ENCODE measurements at regions not wholly inside any gene's neighbourhood (a gene's known extent, or its start where the extent isn't known, plus 50 kb on each side); places are given as distances from the start of the nearest gene placed in this dataset.

DNA sequence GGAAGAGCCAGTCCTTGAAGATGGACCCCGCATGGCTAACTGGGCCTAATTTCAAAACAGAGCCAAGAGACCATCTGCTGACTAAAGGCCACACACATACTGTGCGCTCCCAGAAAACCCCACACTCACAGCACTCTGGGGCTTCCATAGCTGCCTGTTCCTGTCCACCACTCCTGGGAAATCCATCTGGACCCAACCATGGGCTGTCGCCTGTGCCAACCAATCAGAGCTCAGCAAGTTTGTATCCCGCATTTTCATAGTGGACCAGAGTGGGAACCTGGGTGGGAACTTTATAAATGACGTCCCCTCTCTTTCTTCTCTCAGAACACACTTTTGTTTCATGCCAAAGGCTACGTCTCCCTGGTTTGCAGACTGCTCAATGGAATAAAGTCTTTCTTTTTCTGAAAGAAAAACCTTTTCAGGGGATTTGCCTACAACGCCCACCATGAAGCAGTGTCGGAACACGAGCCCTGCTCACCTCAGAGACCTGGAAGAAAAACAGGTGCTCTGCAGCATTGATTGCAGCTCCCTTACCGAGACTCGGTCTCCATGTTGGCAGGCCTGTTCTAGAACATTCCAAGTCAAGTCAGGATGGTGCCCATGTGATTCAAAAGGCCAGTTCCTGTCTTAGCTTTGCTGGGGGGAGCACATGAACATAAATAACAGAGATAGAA lies 137.2 kb upstream of the GPC1 start:
- Mint-ChIP-seq H3K36me3 (no peaks in the 10 kb centered on the region), H3K27ac (no peak overlapping the region), H3K4me1 (no peaks in the 10 kb centered on the region), H3K27me3 (no peaks in the 10 kb centered on the region), H3K9me3 (no peaks in the 10 kb centered on the region), H3K4me3 (no peak overlapping the region)

DNA sequence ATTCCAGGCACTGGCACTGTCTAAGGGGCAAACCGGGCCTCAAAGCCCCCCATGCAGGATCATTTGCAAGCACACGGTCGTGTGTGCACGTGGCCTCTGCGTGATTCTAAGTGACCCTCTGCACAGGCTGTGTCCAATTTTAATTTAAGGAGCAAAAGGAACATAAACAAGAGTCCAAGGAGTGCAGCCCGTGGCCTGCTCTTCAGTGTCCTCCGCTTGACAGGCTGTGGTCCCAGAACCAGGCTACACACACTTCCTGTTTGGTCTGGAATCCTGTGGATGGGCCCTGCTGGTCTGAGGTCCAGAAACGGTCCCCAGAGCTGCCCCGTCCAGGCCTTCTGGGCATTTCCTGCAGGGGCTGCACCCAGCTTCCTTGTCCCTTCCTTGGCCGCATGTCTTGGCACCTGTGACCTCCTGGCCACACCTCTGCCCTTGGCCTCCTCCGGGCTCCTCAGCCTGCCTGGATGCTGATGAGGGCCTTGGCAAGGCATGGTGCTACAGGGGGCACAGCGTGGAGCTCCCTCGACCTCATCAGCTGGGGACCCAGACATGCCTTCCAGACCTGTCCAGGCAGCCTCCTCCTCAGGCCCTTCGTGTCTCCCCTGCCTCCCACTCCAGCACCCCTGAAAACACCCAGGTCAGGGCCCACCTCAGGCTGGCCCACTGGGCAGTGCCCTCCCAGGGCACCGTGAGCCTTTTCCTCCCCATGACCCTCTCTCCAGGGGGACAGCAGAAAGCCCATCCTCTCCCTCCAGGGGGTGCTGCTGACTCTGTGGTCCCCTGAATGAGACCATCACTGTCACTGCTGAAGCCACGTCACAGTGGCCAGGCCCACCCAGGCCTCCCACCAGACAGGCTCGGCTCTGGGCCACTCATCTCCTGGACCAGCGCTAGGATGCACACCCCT lies 136.4 kb upstream of the GPC1 start:
- no peaks in the 10 kb centered on the region for H3K4me1 Mint-ChIP-seq
- no peak overlapping the region for H3K4me3 Mint-ChIP-seq
- H3K36me3 Mint-ChIP-seq, result no peaks in the 10 kb centered on the region
- H3K9me3 Mint-ChIP-seq, result no peaks in the 10 kb centered on the region
- H3K27ac Mint-ChIP-seq, result no peak overlapping the region
- peaks cover 4% of the 10 kb centered on the region for H3K27me3 Mint-ChIP-seq

DNA sequence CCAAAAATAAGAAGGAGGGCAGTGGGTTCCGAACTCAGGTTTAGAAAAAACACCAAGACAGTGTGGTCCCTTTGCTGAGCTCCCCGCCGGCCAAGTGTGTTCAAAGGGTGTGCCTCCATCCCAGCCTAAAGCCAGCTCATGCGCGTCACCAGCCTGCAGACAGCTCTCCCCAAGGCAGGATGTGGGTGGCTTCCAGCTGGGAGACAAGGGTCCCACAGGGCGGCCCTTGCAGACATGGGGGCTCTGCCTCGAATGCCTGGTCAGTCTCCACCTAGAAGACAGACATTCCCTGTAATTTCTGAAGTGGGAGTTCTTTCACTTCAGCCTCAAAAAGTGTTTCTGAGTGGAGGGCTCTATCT lies 135.8 kb upstream of the GPC1 start:
- Mint-ChIP-seq H3K4me3 (no peak overlapping the region), H3K9me3 (no peaks in the 10 kb centered on the region), H3K4me1 (no peaks in the 10 kb centered on the region), H3K36me3 (no peaks in the 10 kb centered on the region), H3K27me3 (peaks cover 4% of the 10 kb centered on the region), H3K27ac (no peak overlapping the region)

DNA sequence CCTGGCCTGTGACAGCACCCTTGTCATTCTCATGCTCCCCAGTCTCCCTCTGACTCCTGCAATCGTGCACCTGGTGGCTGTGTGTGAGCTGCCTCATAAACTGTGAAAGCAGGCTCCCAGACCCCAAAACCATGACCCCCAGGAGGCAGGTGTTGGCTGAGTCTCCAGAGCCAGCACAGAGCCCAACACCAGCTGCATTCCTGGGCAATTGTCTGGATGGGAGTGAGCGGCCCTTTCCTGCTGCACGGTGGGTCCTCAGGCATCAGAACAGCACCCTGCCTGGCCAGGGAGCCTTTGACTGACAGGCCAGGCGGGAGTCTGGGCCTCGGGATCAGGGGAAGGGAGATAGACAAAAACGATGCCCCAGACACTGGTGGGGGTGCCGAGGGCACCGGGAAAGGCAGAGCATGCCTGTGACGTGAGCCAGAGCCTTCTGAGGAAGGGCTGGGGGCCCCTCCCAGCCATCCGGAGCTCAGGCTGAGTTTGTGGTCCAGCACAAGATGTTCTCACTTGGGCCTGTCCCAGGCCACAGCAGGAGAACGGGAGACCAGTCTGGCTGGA lies 135.1 kb upstream of the GPC1 start:
- Mint-ChIP-seq H3K4me3 (no peak overlapping the region), H3K36me3 (no peaks in the 10 kb centered on the region), H3K27ac (no peak overlapping the region), H3K27me3 (peaks cover 4% of the 10 kb centered on the region), H3K9me3 (no peaks in the 10 kb centered on the region), H3K4me1 (no peaks in the 10 kb centered on the region)

DNA sequence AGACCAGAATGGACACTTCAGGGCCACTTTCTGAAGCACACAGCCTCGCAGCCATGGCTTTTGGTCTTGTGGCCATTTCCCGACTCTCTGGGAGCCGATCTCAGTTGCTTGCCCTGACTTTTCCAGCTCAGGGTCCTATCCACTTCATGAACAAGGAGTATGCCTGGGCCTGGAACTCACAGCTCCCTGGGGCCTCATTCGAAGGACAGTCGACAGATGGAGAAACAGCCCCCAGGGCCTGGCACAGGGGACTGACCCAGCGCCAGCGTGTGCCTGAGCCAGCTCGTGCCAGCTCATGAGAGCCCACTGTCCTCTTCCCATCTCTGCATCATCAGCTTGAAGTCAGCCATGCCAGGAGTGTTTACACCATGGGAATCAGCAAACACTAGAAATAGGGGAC lies 134.6 kb upstream of the GPC1 start:
- Mint-ChIP-seq H3K27ac (no peak overlapping the region), H3K4me3 (no peak overlapping the region), H3K4me1 (no peaks in the 10 kb centered on the region), H3K27me3 (peaks cover 4% of the 10 kb centered on the region), H3K36me3 (no peaks in the 10 kb centered on the region), H3K9me3 (no peaks in the 10 kb centered on the region)

DNA sequence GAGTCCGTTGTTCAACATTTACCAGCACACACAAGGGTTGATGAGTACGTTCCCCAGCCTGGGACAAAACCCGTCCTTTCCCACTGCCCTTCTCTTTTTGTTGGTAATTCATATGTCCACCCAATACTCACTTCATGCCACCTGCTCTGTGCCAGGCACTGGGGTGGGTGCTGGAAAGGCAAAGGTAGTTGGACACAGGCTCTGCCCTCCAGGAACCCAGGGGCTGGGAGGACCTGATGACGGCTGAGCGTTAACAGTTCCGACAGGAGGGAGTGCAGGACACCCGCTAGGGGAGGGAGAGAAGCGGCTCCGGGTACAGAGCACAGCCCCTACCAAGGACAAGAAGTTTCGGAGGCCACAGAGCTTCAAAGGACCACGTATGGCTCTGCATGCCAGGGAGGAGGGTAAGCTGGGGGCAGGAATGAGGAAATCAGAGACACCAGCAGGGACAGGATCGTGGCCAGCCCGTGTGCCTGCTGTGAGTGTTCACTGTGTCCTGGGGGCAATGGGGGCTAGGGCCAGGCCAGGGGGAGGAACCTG lies 134.1 kb upstream of the GPC1 start:
- Mint-ChIP-seq H3K27me3 (peaks cover 4% of the 10 kb centered on the region), H3K4me1 (no peaks in the 10 kb centered on the region), H3K36me3 (no peaks in the 10 kb centered on the region), H3K27ac (no peak overlapping the region), H3K9me3 (no peaks in the 10 kb centered on the region), H3K4me3 (no peak overlapping the region)

DNA sequence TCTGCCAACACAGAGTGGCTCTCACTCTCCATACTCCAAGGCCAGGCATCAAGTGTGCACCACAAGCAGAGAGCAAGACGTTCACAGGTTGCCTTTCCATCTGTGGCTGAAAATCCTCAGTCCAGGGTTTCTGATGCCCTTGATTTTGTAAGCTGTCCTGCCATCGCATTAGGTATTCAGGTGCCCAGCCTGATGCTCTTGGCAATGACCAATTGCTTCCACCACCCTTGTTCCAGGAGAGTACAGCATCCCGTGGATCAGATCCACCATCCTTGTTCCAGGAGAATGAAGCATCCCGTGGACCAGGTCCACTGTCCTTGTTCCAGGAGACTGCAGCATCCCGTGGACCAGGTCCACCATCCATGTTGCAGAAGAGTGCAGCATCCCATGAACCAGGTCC lies 133.4 kb upstream of the GPC1 start:
- H3K9me3 Mint-ChIP-seq, result no peaks in the 10 kb centered on the region
- H3K27ac Mint-ChIP-seq, result no peak overlapping the region
- no peaks in the 10 kb centered on the region for H3K36me3 Mint-ChIP-seq
- H3K4me1 Mint-ChIP-seq, result no peaks in the 10 kb centered on the region
- no peak overlapping the region for H3K4me3 Mint-ChIP-seq
- peaks cover 4% of the 10 kb centered on the region for H3K27me3 Mint-ChIP-seq

DNA sequence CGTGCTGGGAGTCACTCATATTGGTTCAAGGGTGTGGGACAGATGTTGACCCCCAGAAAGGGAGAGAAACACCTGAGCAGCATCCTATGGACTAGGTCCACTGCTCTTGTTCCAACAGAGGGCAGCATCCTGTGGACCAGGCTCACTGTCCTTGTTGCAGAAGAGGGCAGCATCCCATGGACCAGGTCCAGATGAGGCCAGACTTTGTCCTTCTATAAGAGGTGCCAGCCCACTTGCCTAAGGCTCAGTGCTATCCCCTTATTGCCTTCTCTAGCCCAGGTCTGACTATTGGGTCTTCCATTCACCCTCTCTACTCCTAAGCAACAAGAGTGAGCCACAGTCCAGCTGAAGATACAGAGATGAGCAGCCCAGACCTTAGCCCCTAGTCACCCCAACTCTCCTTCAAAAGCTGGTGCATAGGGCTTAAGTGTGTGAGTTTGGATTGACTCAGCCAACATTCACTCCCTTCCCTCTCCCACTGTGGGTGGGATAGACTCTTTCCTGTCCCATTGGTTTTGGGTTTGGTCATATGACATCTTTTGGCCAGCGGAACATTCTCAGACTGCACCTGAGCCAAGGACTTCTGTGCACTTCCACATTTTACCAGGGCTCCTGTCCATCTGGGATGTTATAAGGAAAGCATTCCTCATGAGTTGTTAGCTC lies 132.4 kb upstream of the GPC1 start:
- no peaks in the 10 kb centered on the region for H3K4me1 Mint-ChIP-seq
- H3K9me3 Mint-ChIP-seq, result no peaks in the 10 kb centered on the region
- H3K27me3 Mint-ChIP-seq, result peaks cover 4% of the 10 kb centered on the region
- H3K27ac Mint-ChIP-seq, result no peak overlapping the region
- no peak overlapping the region for H3K4me3 Mint-ChIP-seq
- H3K36me3 Mint-ChIP-seq, result no peaks in the 10 kb centered on the region

DNA sequence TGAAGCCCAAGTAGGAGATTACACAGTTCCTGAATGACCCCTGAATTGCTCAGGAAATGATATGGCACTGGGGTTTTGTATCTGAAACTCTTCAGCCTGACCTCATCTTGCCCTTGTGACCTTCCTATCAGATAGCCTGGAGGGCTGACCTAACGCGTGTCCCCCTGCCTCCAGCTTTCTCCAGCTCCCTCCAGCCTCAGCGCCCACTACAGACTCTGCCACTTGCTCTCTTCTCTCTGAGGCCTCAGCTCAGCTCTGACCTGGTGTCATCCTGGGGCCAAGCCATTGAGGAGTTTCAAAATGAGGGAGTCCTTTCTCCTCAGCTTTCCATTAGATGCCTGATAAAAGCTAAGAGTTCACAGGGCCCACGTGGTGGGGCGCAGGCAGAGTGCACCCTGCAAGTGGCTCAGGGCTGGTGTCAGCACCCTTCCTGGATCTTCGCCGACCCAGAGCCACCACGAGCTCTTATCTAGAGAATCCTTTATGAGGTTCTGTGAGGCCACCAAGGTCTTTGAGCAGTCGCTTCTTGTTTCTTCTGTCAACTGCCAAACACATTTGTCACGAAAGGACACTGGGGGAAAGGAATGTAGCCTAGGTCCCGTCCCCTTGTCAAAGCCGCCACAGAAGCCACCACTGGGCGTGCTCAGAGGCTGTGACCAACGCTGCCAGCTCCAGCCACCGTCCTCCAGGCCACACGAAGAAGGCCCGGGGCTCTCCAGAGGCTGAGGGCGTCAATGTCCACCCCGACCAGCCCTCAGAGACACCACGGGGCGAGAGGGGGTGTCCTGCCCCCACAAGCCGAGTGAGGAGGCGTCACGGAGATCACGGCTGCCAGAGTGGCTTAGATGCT lies 131.3 kb upstream of the GPC1 start:
- Mint-ChIP-seq H3K9me3 (no peaks in the 10 kb centered on the region), H3K4me3 (no peak overlapping the region), H3K4me1 (no peaks in the 10 kb centered on the region), H3K27me3 (peaks cover 4% of the 10 kb centered on the region), H3K27ac (no peak overlapping the region), H3K36me3 (no peaks in the 10 kb centered on the region)

DNA sequence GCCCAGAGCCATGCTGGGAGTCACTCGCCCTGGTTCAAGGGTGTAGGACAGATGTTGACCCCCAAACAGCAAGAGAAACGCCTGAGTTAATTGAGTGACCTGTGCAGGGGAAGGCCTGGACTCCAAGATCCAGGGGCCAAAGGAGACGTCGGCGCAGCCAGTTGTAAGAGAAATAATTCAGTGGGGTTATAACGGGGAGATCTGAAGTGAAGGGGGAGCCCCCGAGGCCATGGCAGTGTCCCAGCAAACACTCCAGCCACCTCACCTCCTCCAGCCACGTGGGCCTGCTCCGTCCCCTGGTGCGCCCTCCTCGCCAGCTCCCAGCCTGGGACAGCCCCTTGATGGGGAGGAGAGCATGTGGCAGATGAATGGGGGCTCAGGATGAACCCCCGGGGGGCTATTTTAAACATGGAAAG lies 130.7 kb upstream of the GPC1 start:
- no peaks in the 10 kb centered on the region for H3K4me1 Mint-ChIP-seq
- H3K9me3 Mint-ChIP-seq, result no peaks in the 10 kb centered on the region
- no peak overlapping the region for H3K4me3 Mint-ChIP-seq
- no peak overlapping the region for H3K27ac Mint-ChIP-seq
- peaks cover 4% of the 10 kb centered on the region for H3K27me3 Mint-ChIP-seq
- H3K36me3 Mint-ChIP-seq, result no peaks in the 10 kb centered on the region

DNA sequence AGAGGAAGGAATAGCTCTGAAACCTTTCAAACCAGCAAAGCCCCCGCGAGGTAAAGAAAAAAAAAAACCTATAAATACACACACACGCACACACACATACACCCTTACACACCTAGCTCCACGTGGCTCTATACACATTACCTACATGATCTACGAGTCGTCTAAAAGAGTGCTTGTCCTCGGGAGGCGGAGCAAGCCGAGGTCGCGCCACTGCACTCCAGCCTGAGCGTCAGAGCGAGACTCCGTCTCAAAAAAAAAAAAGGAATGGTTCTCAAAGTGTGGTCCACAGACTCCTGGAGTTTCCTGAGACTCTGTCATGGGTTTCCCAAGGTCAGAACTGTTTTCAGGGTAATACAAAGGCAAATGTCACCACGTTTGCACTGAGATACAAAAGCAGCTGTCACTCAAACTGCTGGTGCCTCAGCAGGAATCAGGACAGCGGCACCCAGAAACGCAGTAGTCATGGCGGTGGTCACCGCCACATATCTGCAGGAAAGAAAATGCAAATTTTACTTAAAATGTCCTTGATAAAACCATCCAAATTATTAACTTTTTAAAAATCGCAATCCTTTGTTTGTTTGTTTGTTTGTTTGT lies 130.0 kb upstream of the GPC1 start:
- peaks cover 4% of the 10 kb centered on the region for H3K27me3 Mint-ChIP-seq
- H3K9me3 Mint-ChIP-seq, result no peaks in the 10 kb centered on the region
- no peaks in the 10 kb centered on the region for H3K4me1 Mint-ChIP-seq
- H3K27ac Mint-ChIP-seq, result no peak overlapping the region
- no peaks in the 10 kb centered on the region for H3K36me3 Mint-ChIP-seq
- no peak overlapping the region for H3K4me3 Mint-ChIP-seq

DNA sequence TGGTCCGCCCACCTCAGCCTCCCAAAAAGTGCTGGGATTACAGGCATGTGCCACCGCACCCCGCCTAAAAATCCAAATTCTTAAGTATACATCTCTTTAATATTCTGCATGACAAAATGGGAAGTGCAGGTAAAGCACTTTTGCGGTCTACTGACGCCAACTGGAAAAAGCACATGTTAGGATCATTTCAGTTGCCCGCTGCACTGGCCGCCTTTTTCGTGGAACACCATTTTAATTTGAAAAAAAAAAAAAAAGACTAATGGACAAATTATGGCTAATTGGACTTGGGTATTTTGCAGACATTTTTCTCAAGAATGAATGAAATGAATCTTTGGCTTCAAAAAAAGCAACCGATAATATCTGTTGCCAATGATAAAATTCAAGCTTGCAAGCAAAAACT lies 129.3 kb upstream of the GPC1 start:
- no peak overlapping the region for H3K4me3 Mint-ChIP-seq
- no peaks in the 10 kb centered on the region for H3K4me1 Mint-ChIP-seq
- no peaks in the 10 kb centered on the region for H3K9me3 Mint-ChIP-seq
- H3K27ac Mint-ChIP-seq, result no peak overlapping the region
- peaks cover 4% of the 10 kb centered on the region for H3K27me3 Mint-ChIP-seq
- no peaks in the 10 kb centered on the region for H3K36me3 Mint-ChIP-seq

DNA sequence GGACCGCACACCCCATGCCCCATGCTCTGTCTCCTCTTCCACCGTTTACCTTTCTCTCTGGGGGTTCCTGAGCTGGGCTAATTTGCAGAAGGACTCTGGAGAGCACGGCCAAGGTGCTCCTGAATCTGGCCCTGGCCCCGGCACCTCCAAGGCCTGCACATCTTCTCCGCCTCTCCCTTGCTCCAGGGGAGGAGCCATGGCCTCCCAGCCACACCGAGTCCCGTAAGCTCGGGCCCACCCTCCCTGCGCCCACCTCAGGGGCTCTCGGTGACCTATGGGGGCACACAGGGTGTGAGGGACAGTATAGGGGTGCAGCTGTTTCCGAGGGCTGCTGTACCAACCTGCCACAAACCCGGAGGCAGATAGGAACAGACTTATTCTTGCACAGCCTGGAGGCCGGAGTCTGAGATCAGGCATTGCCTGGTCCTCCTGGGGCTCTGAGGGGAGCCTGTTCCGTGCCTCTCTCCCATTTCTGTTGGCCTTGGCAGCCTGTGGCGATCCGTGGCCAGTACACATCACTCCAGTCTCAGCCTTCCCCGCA lies 127.3 kb upstream of the GPC1 start:
- Mint-ChIP-seq H3K4me1 (no peaks in the 10 kb centered on the region), H3K27me3 (peaks cover 4% of the 10 kb centered on the region), H3K27ac (no peak overlapping the region), H3K9me3 (no peaks in the 10 kb centered on the region), H3K36me3 (no peaks in the 10 kb centered on the region), H3K4me3 (no peak overlapping the region)

DNA sequence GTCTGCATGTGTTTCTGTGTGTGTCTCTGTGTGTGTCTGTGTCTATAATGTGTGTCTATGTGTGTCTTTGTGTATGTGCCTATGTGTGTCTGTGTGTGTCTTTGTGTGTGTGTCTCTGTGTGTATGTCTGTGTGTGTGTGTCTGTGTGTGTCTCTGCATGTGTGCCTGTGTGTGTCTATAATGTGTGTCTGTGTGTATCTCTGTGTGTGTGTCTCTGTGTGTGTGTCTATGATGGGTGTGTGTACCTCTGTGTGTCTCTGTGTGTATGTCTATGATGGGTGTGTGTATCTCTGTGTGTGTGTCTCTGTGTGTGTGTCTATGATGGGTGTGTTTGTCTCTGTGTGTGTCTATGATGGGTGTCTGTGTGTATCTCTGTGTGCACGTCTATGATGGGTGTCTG lies 126.2 kb upstream of the GPC1 start:
- H3K27me3 Mint-ChIP-seq, result no peaks in the 10 kb centered on the region
- H3K4me1 Mint-ChIP-seq, result no peaks in the 10 kb centered on the region

More for the DNA sequence above, 126.2 kb upstream of the GPC1 start:
- Mint-ChIP-seq H3K36me3 (no peaks in the 10 kb centered on the region), H3K27ac (no peak overlapping the region), H3K4me3 (no peak overlapping the region), H3K9me3 (no peaks in the 10 kb centered on the region)

Measured in activated naive CD4-positive, alpha-beta T cell treated with anti-CD3 and anti-CD28 coated beads, Interleukin-2, amount 50 U/mL, for 24 hours (primary cell).